ENCODE measurements at regions not wholly inside any gene's neighbourhood (a gene's known extent, or its start where the extent isn't known, plus 50 kb on each side); places are given as distances from the start of the nearest gene placed in this dataset.

GRCh38 chr5:17114233-17114632 is 103.2 kb upstream of the BASP1 start:
- TF ChIP-seq CTCF (conservative IDR thresholded peaks at IDR 0.05; ENCODE audit: low read depth in 2 of 2) (no peak), REST (IDR thresholded peaks at IDR 0.05; ENCODE audit: unreplicated experiment) (no peak), POLR2AphosphoS5 (IDR thresholded peaks at IDR 0.05; ENCODE audit: low read depth) (no peak), EZH2phosphoT487 (IDR thresholded peaks at IDR 0.05; ENCODE audit: unreplicated experiment) (no peak), STAT1 (IDR thresholded peaks at IDR 0.05; ENCODE audit: unreplicated experiment) (no peak), CREB1 (CRISPR knock-in tag; IDR thresholded peaks at IDR 0.05; ENCODE audit: low read depth) (no peak), EZH2 (IDR thresholded peaks at IDR 0.05; ENCODE audit: low read depth, unreplicated experiment) (no peak), NANOG (IDR thresholded peaks at IDR 0.05; ENCODE audit: borderline replicate concordance) (no peak)
